Karpas-422 (cell line): ENCODE measurements at regions not wholly inside any gene's neighbourhood (a gene's known extent, or its start where the extent isn't known, plus 50 kb on each side); places are given as distances from the start of the nearest gene placed in this dataset.

Experiments
- DNase-seq: peaks from one replicate; pipeline ENCODE4 v3.0.0-alpha.2; 2015
- H2AFZ ChIP-seq: fragments of 200-600 bp; sonication (generic); 2 replicates; pipeline ENCODE4 v1.6.1; 2014; ENCODE audit warnings: antibody characterized with exemption, low read length, mixed read lengths
- H3K27ac ChIP-seq: fragments of 200-600 bp; sonication (generic); 2 replicates; pipeline ENCODE4 v1.5.1; 2014; ENCODE audit warnings: mild to moderate bottlenecking, low read length, moderate library complexity
- H3K27me3 ChIP-seq: fragments of 200-600 bp; sonication (generic); 2 replicates; pipeline ENCODE4 v1.6.1; 2014; ENCODE audit warnings: low read length, mixed read lengths
- H3K36me3 ChIP-seq: fragments of 200-600 bp; sonication (generic); 2 replicates; pipeline ENCODE4 v1.6.1; 2014; ENCODE audit warnings: low read length, mixed read lengths; ENCODE audit not compliant: insufficient read depth
- H3K4me1 ChIP-seq: fragments of 200-600 bp; sonication (generic); 2 replicates; pipeline ENCODE4 v1.6.1; 2014; ENCODE audit warnings: mild to moderate bottlenecking, low read length, mixed read lengths
- H3K4me2 ChIP-seq: fragments of 200-600 bp; sonication (generic); 2 replicates; pipeline ENCODE4 v1.6.1; 2014; ENCODE audit warnings: low read length, low read depth, mild to moderate bottlenecking; ENCODE audit not compliant: poor library complexity, severe bottlenecking
- H3K4me3 ChIP-seq: fragments of 200-600 bp; sonication (generic); 2 replicates; pipeline ENCODE4 v1.5.1; 2014; ENCODE audit warnings: mild to moderate bottlenecking, antibody characterized with exemption, low read length, mixed read lengths
- H3K79me2 ChIP-seq: fragments of 200-600 bp; sonication (generic); 2 replicates; pipeline ENCODE4 v1.6.1; 2014; ENCODE audit warnings: mild to moderate bottlenecking, low read length, mixed read lengths
- H3K9ac ChIP-seq: fragments of 200-600 bp; sonication (generic); 2 replicates; pipeline ENCODE4 v1.6.0; 2014; ENCODE audit warnings: low read length
- H3K9me2 ChIP-seq: fragments of 200-600 bp; sonication (generic), shearing (Covaris generic); replicated peaks from 2 replicates; pipeline ENCODE4 v1.6.0; 2014; ENCODE audit warnings: mild to moderate bottlenecking, low read length, moderate library complexity; ENCODE audit not compliant: insufficient read depth
- H3K9me3 ChIP-seq: fragments of 300-700, 200-600 bp; sonication (generic); 2 replicates; pipeline ENCODE4 v1.6.1; 2014; ENCODE audit warnings: low read length, mixed read lengths
- H4K20me1 ChIP-seq: fragments of 200-600 bp; sonication (generic); 2 replicates; pipeline ENCODE4 v1.6.1; 2014; ENCODE audit warnings: mild to moderate bottlenecking, antibody characterized with exemption, low read length, low read depth; ENCODE audit not compliant: insufficient read depth

GRCh38 chr1:189435398-189435797 is 1042.3 kb downstream of the BRINP3 start:
- H3K27me3 ChIP-seq: no peaks in the 10 kb centered on the region
- H3K9ac ChIP-seq: no peak overlapping the region
- H3K79me2 ChIP-seq: no peaks in the 10 kb centered on the region
- H3K4me2 ChIP-seq: no peak overlapping the region
- H2AFZ ChIP-seq: no peak overlapping the region
- no peaks in the 10 kb centered on the region for H3K9me2 ChIP-seq
- H3K4me3 ChIP-seq: no peak overlapping the region
- no peaks in the 10 kb centered on the region for H4K20me1 ChIP-seq
- no peaks in the 10 kb centered on the region for H3K4me1 ChIP-seq
- no peak for DNase-seq
- H3K36me3 ChIP-seq: no peaks in the 10 kb centered on the region
- peaks cover 5% of the 10 kb centered on the region; the same call in 1 of the 2 replicates for H3K9me3 ChIP-seq
- H3K27ac ChIP-seq: no peak overlapping the region

DNA sequence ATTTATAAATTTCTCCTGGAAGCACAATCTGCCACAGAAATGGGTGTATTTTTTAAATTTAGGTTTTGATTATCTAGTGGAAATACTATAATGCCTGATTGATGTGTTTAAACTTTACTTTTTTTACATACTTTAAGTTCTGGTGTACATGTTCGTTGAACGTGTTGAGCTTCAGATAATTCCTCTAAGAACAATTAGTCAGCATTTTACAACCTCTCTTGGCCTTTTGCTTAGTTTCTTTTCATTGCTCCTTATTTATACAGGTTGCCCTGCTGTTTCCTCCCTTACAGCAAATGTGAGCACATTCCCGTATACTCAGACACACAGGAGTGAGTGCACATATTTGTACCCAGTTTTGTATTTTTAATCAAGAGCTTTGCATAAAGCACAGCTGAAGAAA is 1038.9 kb downstream of the BRINP3 start:
- Histone ChIP-seq H3K4me1 (no peaks in the 10 kb centered on the region), H3K4me2 (no peak overlapping the region), H3K27me3 (no peaks in the 10 kb centered on the region), H3K9ac (no peak overlapping the region), H3K9me3 (peaks cover 9% of the 10 kb centered on the region), H4K20me1 (no peaks in the 10 kb centered on the region), H2AFZ (no peak overlapping the region), H3K79me2 (no peaks in the 10 kb centered on the region), H3K4me3 (no peak overlapping the region), H3K27ac (no peak overlapping the region), H3K9me2 (no peaks in the 10 kb centered on the region), H3K36me3 (no peaks in the 10 kb centered on the region)
- no peak for DNase-seq

DNA sequence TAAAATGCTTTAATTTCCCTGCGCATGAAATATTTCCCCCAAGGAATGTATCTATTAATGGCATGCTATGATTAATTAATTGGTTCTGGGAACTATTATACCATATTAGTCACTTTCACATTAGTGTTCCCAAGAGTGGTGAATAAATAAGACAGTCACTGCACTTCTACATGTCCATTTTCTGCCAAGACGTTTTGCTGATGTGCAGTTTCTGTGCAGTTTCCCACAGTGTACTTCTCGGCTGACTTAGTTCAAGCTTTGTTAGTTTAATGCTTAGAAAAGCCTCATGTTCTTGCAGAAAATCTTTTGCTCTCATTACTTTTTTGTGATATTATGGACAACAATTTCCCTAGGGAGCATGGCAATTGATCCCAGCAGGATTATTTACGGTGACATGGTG is 1014.5 kb downstream of the BRINP3 start:
- Histone ChIP-seq H4K20me1 (no peaks in the 10 kb centered on the region), H3K4me3 (no peak overlapping the region), H3K9me3 (peaks cover 26% of the 10 kb centered on the region), H3K36me3 (no peaks in the 10 kb centered on the region), H3K9me2 (no peaks in the 10 kb centered on the region), H3K27ac (no peak overlapping the region), H3K9ac (no peak overlapping the region), H2AFZ (no peak overlapping the region), H3K27me3 (no peaks in the 10 kb centered on the region), H3K4me1 (no peaks in the 10 kb centered on the region), H3K4me2 (no peak overlapping the region), H3K79me2 (no peaks in the 10 kb centered on the region)
- no peak for DNase-seq

- H3K27ac ChIP-seq: no peak overlapping the region
- H3K9ac ChIP-seq: no peak overlapping the region
- H3K9me2 ChIP-seq: no peaks in the 10 kb centered on the region
- no peaks in the 10 kb centered on the region for H3K36me3 ChIP-seq
- H3K4me3 ChIP-seq: no peak overlapping the region
- H3K79me2 ChIP-seq: no peaks in the 10 kb centered on the region
- no peaks in the 10 kb centered on the region for H3K4me1 ChIP-seq
- no peak overlapping the region for H3K4me2 ChIP-seq
- no peaks in the 10 kb centered on the region for H3K27me3 ChIP-seq
- no peaks in the 10 kb centered on the region for H4K20me1 ChIP-seq
- DNase-seq: no peak
- H2AFZ ChIP-seq: no peak overlapping the region
- peaks cover 29% of the 10 kb centered on the region for H3K9me3 ChIP-seq
Observed at GRCh38 chr1:189496768-189497167, 980.9 kb downstream of the BRINP3 start.

GRCh38 chr1:189499736-189500135 is 977.9 kb downstream of the BRINP3 start:
- Histone ChIP-seq H2AFZ (no peak overlapping the region), H3K4me3 (no peak overlapping the region), H3K27me3 (no peaks in the 10 kb centered on the region), H3K9me3 (peaks cover 29% of the 10 kb centered on the region), H3K9ac (no peak overlapping the region), H3K4me1 (no peaks in the 10 kb centered on the region), H3K36me3 (no peaks in the 10 kb centered on the region), H4K20me1 (no peaks in the 10 kb centered on the region), H3K9me2 (no peaks in the 10 kb centered on the region), H3K4me2 (no peak overlapping the region), H3K27ac (no peak overlapping the region), H3K79me2 (no peaks in the 10 kb centered on the region)
- no peak for DNase-seq

DNA sequence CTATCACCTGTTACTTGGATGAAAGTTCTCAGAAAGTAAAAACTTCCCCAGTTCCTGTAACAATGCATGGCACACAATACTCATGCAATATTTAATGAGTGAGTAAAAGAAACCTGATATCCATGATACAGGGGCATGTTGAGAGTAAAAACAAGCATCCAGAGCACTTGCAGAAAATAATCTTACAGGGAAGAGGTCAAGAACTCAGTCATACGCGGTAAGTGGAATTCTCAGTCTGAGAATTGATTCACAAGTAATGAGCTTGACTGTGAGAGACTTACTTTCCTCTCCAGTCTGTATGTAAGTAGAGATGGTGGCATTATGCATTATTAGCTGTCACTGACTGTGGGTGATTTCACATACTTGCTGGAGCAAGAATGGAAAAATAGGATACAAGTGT is 976.9 kb downstream of the BRINP3 start:
- Histone ChIP-seq H3K9me2 (no peaks in the 10 kb centered on the region), H3K4me1 (no peaks in the 10 kb centered on the region), H3K4me2 (no peak overlapping the region), H3K9me3 (peaks cover 28% of the 10 kb centered on the region), H3K9ac (no peak overlapping the region), H3K79me2 (no peaks in the 10 kb centered on the region), H4K20me1 (no peaks in the 10 kb centered on the region), H2AFZ (no peak overlapping the region), H3K4me3 (no peak overlapping the region), H3K27ac (no peak overlapping the region), H3K36me3 (no peaks in the 10 kb centered on the region), H3K27me3 (no peaks in the 10 kb centered on the region)
- no peak for DNase-seq

DNA sequence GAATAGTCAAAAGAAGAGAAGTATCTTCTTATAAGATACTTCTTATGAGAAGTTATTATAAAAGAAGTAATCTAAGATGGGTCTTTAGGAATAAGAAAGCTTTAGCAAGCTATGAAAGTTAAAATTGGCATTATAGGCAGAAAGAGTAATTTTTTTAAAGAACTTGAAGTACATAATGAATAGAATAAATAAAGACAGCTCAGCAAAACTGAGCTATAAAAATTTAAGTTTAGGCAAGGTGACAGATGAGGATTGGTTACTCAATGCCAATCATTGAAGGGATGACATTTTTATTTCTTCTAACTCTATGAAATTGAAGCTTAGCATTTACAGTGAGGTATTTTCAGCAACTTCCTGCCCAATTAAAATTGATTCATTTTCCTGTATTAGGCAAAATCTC is 966.8 kb downstream of the BRINP3 start:
- Histone ChIP-seq H2AFZ (no peak overlapping the region), H3K36me3 (no peaks in the 10 kb centered on the region), H3K27me3 (no peaks in the 10 kb centered on the region), H3K27ac (no peak overlapping the region), H3K9ac (no peak overlapping the region), H3K4me2 (no peak overlapping the region), H4K20me1 (no peaks in the 10 kb centered on the region), H3K79me2 (no peaks in the 10 kb centered on the region), H3K9me2 (no peaks in the 10 kb centered on the region), H3K9me3 (peaks cover 25% of the 10 kb centered on the region), H3K4me3 (no peak overlapping the region), H3K4me1 (no peaks in the 10 kb centered on the region)
- no peak for DNase-seq

DNA sequence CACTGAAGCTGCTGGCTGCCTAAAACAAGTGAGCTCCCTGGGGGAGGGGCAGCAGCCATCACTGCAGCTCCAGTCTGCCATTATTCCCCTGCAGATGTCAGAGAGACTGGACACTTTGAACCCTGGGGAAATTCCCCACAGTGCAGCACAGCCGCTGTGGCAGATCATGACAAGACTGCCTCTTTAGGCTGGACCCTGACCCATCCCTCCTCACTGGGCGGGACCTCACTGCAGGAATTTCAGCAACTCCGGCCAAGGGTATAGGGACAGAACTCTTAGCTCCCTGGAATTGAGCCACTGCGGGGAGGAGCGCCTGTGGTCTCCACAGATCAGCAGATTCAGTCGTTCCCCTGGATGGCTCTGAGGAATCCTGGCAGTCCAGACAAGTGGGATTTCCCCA is 964.6 kb downstream of the BRINP3 start:
- no peak overlapping the region for H3K4me2 ChIP-seq
- no peak for DNase-seq
- H3K9me2 ChIP-seq: no peaks in the 10 kb centered on the region
- no peaks in the 10 kb centered on the region for H3K79me2 ChIP-seq
- H3K36me3 ChIP-seq: no peaks in the 10 kb centered on the region
- no peak overlapping the region for H2AFZ ChIP-seq
- no peak overlapping the region for H3K4me3 ChIP-seq
- no peaks in the 10 kb centered on the region for H3K27me3 ChIP-seq
- H3K9ac ChIP-seq: no peak overlapping the region
- H4K20me1 ChIP-seq: no peaks in the 10 kb centered on the region
- peaks cover 20% of the 10 kb centered on the region for H3K9me3 ChIP-seq
- H3K27ac ChIP-seq: no peak overlapping the region
- H3K4me1 ChIP-seq: no peaks in the 10 kb centered on the region

DNA sequence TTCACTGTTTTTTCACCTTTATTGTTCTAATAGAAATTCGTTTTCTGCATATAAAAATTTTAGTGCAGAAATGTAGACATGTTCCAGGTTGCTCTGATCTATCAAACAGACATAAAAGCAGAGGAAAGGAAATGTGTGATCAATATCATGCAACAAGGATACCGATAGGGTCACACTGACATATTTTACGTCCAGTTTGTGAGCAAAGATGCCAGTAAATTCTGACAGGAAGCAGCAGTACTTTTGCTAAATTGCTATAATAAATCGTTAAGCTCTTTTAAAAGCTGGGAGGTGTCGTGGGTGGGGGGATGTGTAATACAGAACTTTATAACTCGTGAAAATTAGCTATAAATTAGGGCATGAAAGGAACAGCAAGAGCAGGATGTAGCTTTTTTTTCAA is 955.2 kb downstream of the BRINP3 start:
- peaks cover 11% of the 10 kb centered on the region for H3K9me3 ChIP-seq
- H3K4me2 ChIP-seq: no peak overlapping the region
- no peaks in the 10 kb centered on the region for H4K20me1 ChIP-seq
- no peak for DNase-seq
- no peaks in the 10 kb centered on the region for H3K79me2 ChIP-seq
- no peaks in the 10 kb centered on the region for H3K9me2 ChIP-seq
- no peak overlapping the region for H3K27ac ChIP-seq
- no peak overlapping the region for H3K9ac ChIP-seq
- H3K27me3 ChIP-seq: no peaks in the 10 kb centered on the region
- no peaks in the 10 kb centered on the region for H3K36me3 ChIP-seq
- no peaks in the 10 kb centered on the region for H3K4me1 ChIP-seq
- H2AFZ ChIP-seq: 0 out of 2 replicates have a peak overlapping the region, but pooled peaks have one; percentile 37
- H3K4me3 ChIP-seq: no peak overlapping the region
